Mucosa of descending colon (tissue), 3 donors: ENCODE measurements at regions not wholly inside any gene's neighbourhood (a gene's known extent, or its start where the extent isn't known, plus 50 kb on each side); places are given as distances from the start of the nearest gene placed in this dataset.

ENCODE experiments used
- ATAC-seq: fragments of 200-7000 bp; cut with Tn5 transposase; one replicate; pipeline ENCODE4 v1.9.1; 2020; ENCODE audit warnings: mild to moderate bottlenecking, moderate library complexity
- DNase-seq, 3 donors: peaks; one replicate each; pipeline ENCODE4 v3.0.0-alpha.2; 2020
- H3K36me3 ChIP-seq: fragments of 200-600 bp; one replicate; pipeline ENCODE4 v1.8.0; 2021; ENCODE audit warnings: low read depth, mild to moderate bottlenecking
- H3K4me1 ChIP-seq: fragments of 200-600 bp; one replicate; pipeline ENCODE4 v1.8.0; 2021; ENCODE audit warnings: low read depth, mild to moderate bottlenecking
- H3K4me3 ChIP-seq: fragments of 200-600 bp; one replicate; pipeline ENCODE4 v1.8.0; 2021; ENCODE audit warnings: mild to moderate bottlenecking
- H3K9me3 ChIP-seq: fragments of 200-600 bp; one replicate; pipeline ENCODE4 v1.8.0; 2021; ENCODE audit warnings: mild to moderate bottlenecking
- CTCF ChIP-seq: fragments of 200-600 bp; IDR thresholded peaks from one replicate; pipeline ENCODE4 v1.8.0; 2022; ENCODE audit warnings: antibody characterized with exemption, mild to moderate bottlenecking
- intact Hi-C, 2 donors: fragments of 100-400 bp; cut with DNase I in 1 of 2; cut with micrococcal nuclease in 1 of 2; formaldehyde crosslinking; loops; one replicate each; pipeline versions ENCODE4 v1.11.0 to v1.11.1; 2022; cut with DNase I, micrococcal nuclease
- donor health status: DM: no; HTN: no; CAD: no; lungs with moderate emphysema.
- donor health status: DM: no; HTN: no; CAD: no.
- donor health status: DM: no; HTN: yes; CAD: no.

GRCh38 chr11:93963072-93963471 lies 58.1 kb upstream of the HEPHL1 start:
- Histone ChIP-seq H3K4me3 (no peak overlapping the region), H3K9me3 (no peaks in the 10 kb centered on the region), H3K4me1 (no peaks in the 10 kb centered on the region), H3K36me3 (no peaks in the 10 kb centered on the region)
- TF ChIP-seq CTCF = no peak
- DNase-seq (no peak), ATAC-seq (no peak)
- intact Hi-C loops = no loop called here

GRCh38 chr11:93967258-93967657 lies 53.9 kb upstream of the HEPHL1 start:
- no peaks in the 10 kb centered on the region for H3K9me3 ChIP-seq
- no peak for ATAC-seq

GRCh38 chr11:93967944-93968343 lies 53.2 kb upstream of the HEPHL1 start:
- H3K4me3 ChIP-seq = no peak overlapping the region
- DNase-seq = no peak
- H3K9me3 ChIP-seq = no peaks in the 10 kb centered on the region
- no peak for TF ChIP-seq CTCF
- no peaks in the 10 kb centered on the region for H3K36me3 ChIP-seq
- intact Hi-C loops = no loop called here
- no peaks in the 10 kb centered on the region for H3K4me1 ChIP-seq
- no peak for ATAC-seq

More at GRCh38 chr11:93967258-93967657, 53.9 kb upstream of the HEPHL1 start:
- Histone ChIP-seq H3K4me1 (no peaks in the 10 kb centered on the region), H3K4me3 (no peak overlapping the region), H3K36me3 (no peaks in the 10 kb centered on the region)
- no peak for DNase-seq
- no peak for TF ChIP-seq CTCF
- intact Hi-C loops = no loop called here

- no peak for TF ChIP-seq CTCF
- intact Hi-C loops = no loop called here
- no peak for ATAC-seq
- H3K36me3 ChIP-seq = no peaks in the 10 kb centered on the region
- no peak for DNase-seq
- no peaks in the 10 kb centered on the region for H3K9me3 ChIP-seq
- H3K4me3 ChIP-seq = no peak overlapping the region
- H3K4me1 ChIP-seq = no peaks in the 10 kb centered on the region
These were observed 50.9 kb upstream of the HEPHL1 start for GRCh38 chr11:93969925-93970922.
